Panc1 (cell line): ENCODE measurements at regions not wholly inside any gene's neighbourhood (a gene's known extent, or its start where the extent isn't known, plus 50 kb on each side); places are given as distances from the start of the nearest gene placed in this dataset.

Source experiments
- ATAC-seq: fragments of 200-7000 bp; cut with Tn5 transposase; 2 replicates; pipeline ENCODE4 v1.9.1; 2020; ENCODE audit warnings: mild to moderate bottlenecking, moderate library complexity
- BruUV-seq: library from RNA; stranded (reverse); fragments of 400-500 nt; replicated peaks from 2 replicates; lab custom pipeline; 2021; lab: Mats Ljungman, UMichigan
- CTCF ChIA-PET: fragments of 300-600 bp; sonication (Branson Sonifier 250); formaldehyde crosslinking; loops from one replicate; lab custom pipeline; 2022; ENCODE audit warnings: antibody characterized with exemption; lab: Charles Lee
- POLR2A ChIA-PET: fragments of 300-600 bp; sonication (Branson Sonifier 250); formaldehyde crosslinking; loops from one replicate; lab custom pipeline; 2022; ENCODE audit warnings: antibody characterized with exemption; lab: Charles Lee
- DNase-seq: peaks from one replicate; pipeline ENCODE4 v3.0.0-alpha.2; 2010; ENCODE audit warnings: low read depth, low spot score
- H3K27ac ChIP-seq: 2 replicates; pipeline ENCODE4 v1.5.1; 2011; ENCODE audit warnings: mild to moderate bottlenecking, low read length, inconsistent platforms
- H3K27me3 ChIP-seq: fragments of 200-500 bp; sonication (Bioruptor generic); 2 replicates; pipeline ENCODE4 v1.6.0; 2014; ENCODE audit warnings: low read length, inconsistent platforms; ENCODE audit not compliant: control insufficient read depth, insufficient read depth
- H3K36me3 ChIP-seq: fragments of 200-500 bp; sonication (Bioruptor generic); 2 replicates; pipeline ENCODE4 v1.5.1; 2014; ENCODE audit warnings: inconsistent platforms, mild to moderate bottlenecking, low read length, moderate library complexity; ENCODE audit not compliant: control insufficient read depth, insufficient read depth
- H3K4me1 ChIP-seq: 2 replicates; pipeline ENCODE4 v1.5.1; 2011; ENCODE audit warnings: inconsistent platforms, mild to moderate bottlenecking, low read length, moderate library complexity; ENCODE audit not compliant: control insufficient read depth, insufficient read depth
- H3K4me3 ChIP-seq, 2 experiments: 2 replicates each; pipeline ENCODE4 v1.5.1; 2011 to 2012; ENCODE audit warnings: low read depth in 2 of 2, low read length in 2 of 2, mild to moderate bottlenecking in 2 of 2, inconsistent platforms in 1 of 2, moderate library complexity in 1 of 2
- H3K9me3 ChIP-seq: fragments of 200-500 bp; sonication (Bioruptor generic); 2 replicates; pipeline ENCODE4 v1.5.1; 2014; ENCODE audit warnings: low read depth, mild to moderate bottlenecking, inconsistent platforms, low read length, moderate library complexity; ENCODE audit not compliant: control insufficient read depth, insufficient read depth
- CTCF ChIP-seq: fragments of 450-650 bp; IDR thresholded peaks from 2 replicates; pipeline ENCODE4 v1.5.1; 2017; ENCODE audit warnings: mild to moderate bottlenecking
- POLR2AphosphoS5 ChIP-seq: IDR thresholded peaks from 2 replicates; pipeline ENCODE4 v1.6.1; 2012; ENCODE audit warnings: mild to moderate bottlenecking, low read depth, low read length, moderate library complexity
- REST ChIP-seq, 2 experiments: IDR thresholded peaks; 2 replicates each; pipeline ENCODE4 v1.6.1; 2011 to 2012; ENCODE audit warnings: low read depth in 2 of 2, control low read depth in 1 of 2, low read length in 1 of 2, mild to moderate bottlenecking in 1 of 2, moderate library complexity in 1 of 2; ENCODE audit not compliant: insufficient read depth in 1 of 2
- SIN3A ChIP-seq: IDR thresholded peaks from 2 replicates; pipeline ENCODE4 v1.6.1; 2012; ENCODE audit warnings: low read depth, mild to moderate bottlenecking, low read length, moderate library complexity, borderline replicate concordance; ENCODE audit not compliant: insufficient read depth
- TCF7L2 ChIP-seq: IDR thresholded peaks from 2 replicates; pipeline ENCODE4 v1.6.1; 2011; ENCODE audit warnings: mild to moderate bottlenecking, low read depth, low read length, inconsistent platforms
- in situ Hi-C: cut with HindIII; loops from 2 replicates; pipeline ENCODE4 v1.10.0; 2016; ENCODE audit warnings: low sequenced_read_pairs, low pct_unique_long_range_greater_than_20kb
- intact Hi-C: fragments of 100-400 bp; cut with micrococcal nuclease; formaldehyde crosslinking; loops from one replicate; pipeline ENCODE4 v1.10.0; 2022; ENCODE audit not compliant: unreplicated experiment

GRCh38 chr17:34117332-34117731 is 137.8 kb upstream of the CCL2 start:
- Histone ChIP-seq H3K27ac (no peak overlapping the region), H3K9me3 (no peaks in the 10 kb centered on the region), H3K4me1 (no peaks in the 10 kb centered on the region), H3K27me3 (no peaks in the 10 kb centered on the region; the same call in none of the 2 replicates), H3K4me3 (no peak overlapping the region), H3K36me3 (no peaks in the 10 kb centered on the region)
- BruUV-seq, result no TSS peak
- ChIA-PET POLR2A (no interaction called here), CTCF (no interaction called here)
- no peak for ATAC-seq
- in situ Hi-C loops, result no loop called here
- DNase-seq, result no peak
- intact Hi-C loops, result no loop called here
- no peak for TF ChIP-seq CTCF
- no peak for TF ChIP-seq POLR2AphosphoS5
- TF ChIP-seq REST (IDR thresholded peaks at IDR 0.05; ENCODE audit: insufficient read depth in 1 of 2, low read depth in 2 of 2, low read length in 1 of 2), result no peak
- TF ChIP-seq TCF7L2, result no peak
- no peak for TF ChIP-seq SIN3A

- ChIA-PET CTCF (no interaction called here), POLR2A (no interaction called here)
- TF ChIP-seq SIN3A, result no peak
- no peak for TF ChIP-seq REST (IDR thresholded peaks at IDR 0.05; ENCODE audit: insufficient read depth in 1 of 2, low read depth in 2 of 2, low read length in 1 of 2)
- TF ChIP-seq CTCF, result no peak
- no peak for TF ChIP-seq TCF7L2
- no peak for TF ChIP-seq POLR2AphosphoS5
- no TSS peak for BruUV-seq
- H3K27me3 ChIP-seq, result no peaks in the 10 kb centered on the region; the same call in none of the 2 replicates
- H3K4me3 ChIP-seq, result no peak overlapping the region
- no peak overlapping the region for H3K27ac ChIP-seq
- no peaks in the 10 kb centered on the region for H3K9me3 ChIP-seq
- no peaks in the 10 kb centered on the region for H3K4me1 ChIP-seq
- in situ Hi-C loops (no loop called here), intact Hi-C loops (no loop called here)
- H3K36me3 ChIP-seq, result no peaks in the 10 kb centered on the region
- DNase-seq, result no peak
- no peak for ATAC-seq
Measured at GRCh38 chr17:34117811-34118210, 137.3 kb upstream of the CCL2 start.
